Neuron (in vitro differentiated cells): ENCODE measurements at regions not wholly inside any gene's neighbourhood (a gene's known extent, or its start where the extent isn't known, plus 50 kb on each side); places are given as distances from the start of the nearest gene placed in this dataset.

ENCODE experiments used
- H2AFZ ChIP-seq: one replicate; pipeline ENCODE4 v1.6.1; 2013; ENCODE audit warnings: low read depth, mild to moderate bottlenecking, inconsistent platforms, low read length, moderate library complexity
- H3K27me3 ChIP-seq: one replicate; pipeline ENCODE4 v1.6.1; 2013; ENCODE audit warnings: low read length; ENCODE audit not compliant: insufficient read depth
- H3K36me3 ChIP-seq: one replicate; pipeline ENCODE4 v1.6.1; 2013; ENCODE audit warnings: low read length; ENCODE audit not compliant: insufficient read depth
- H3K4me1 ChIP-seq: one replicate; pipeline ENCODE4 v1.6.1; 2013; ENCODE audit warnings: low read length; ENCODE audit not compliant: insufficient read depth
- H3K4me3 ChIP-seq: 2 replicates; pipeline ENCODE4 v1.5.1; 2013; ENCODE audit warnings: mild to moderate bottlenecking, low read length, moderate library complexity
- H3K9me3 ChIP-seq: one replicate; pipeline ENCODE4 v1.6.1; 2013; ENCODE audit warnings: low read length

GRCh38 chr13:56869671-56870070 lies 271.0 kb upstream of the PRR20A start:
- no peaks in the 10 kb centered on the region for H3K4me1 ChIP-seq
- H3K36me3 ChIP-seq, result no peaks in the 10 kb centered on the region
- peak overlapping the region; percentile 53 for H2AFZ ChIP-seq
- H3K9me3 ChIP-seq, result no peaks in the 10 kb centered on the region
- no peak overlapping the region for H3K4me3 ChIP-seq
- no peaks in the 10 kb centered on the region for H3K27me3 ChIP-seq

GRCh38 chr13:56886398-56886797 lies 254.3 kb upstream of the PRR20A start:
- H3K4me1 ChIP-seq, result no peaks in the 10 kb centered on the region

GRCh38 chr13:56888455-56888854 lies 252.3 kb upstream of the PRR20A start:
- H3K4me3 ChIP-seq, result no peak overlapping the region
- H3K9me3 ChIP-seq, result no peaks in the 10 kb centered on the region
- no peaks in the 10 kb centered on the region for H3K4me1 ChIP-seq
- no peak overlapping the region for H2AFZ ChIP-seq
- no peaks in the 10 kb centered on the region for H3K27me3 ChIP-seq
- H3K36me3 ChIP-seq, result no peaks in the 10 kb centered on the region

More at GRCh38 chr13:56886398-56886797, 254.3 kb upstream of the PRR20A start:
- H3K27me3 ChIP-seq, result no peaks in the 10 kb centered on the region
- H3K4me3 ChIP-seq, result no peak overlapping the region
- H3K9me3 ChIP-seq, result peaks cover under 1% of the 10 kb centered on the region
- no peak overlapping the region for H2AFZ ChIP-seq
- H3K36me3 ChIP-seq, result no peaks in the 10 kb centered on the region

- no peaks in the 10 kb centered on the region for H3K9me3 ChIP-seq
- no peaks in the 10 kb centered on the region for H3K27me3 ChIP-seq
- H3K4me3 ChIP-seq, result no peak overlapping the region
Measured at GRCh38 chr13:56893843-56894242, 246.9 kb upstream of the PRR20A start.

GRCh38 chr13:56900549-56901279 lies 240.0 kb upstream of the PRR20A start:
- H3K4me3 ChIP-seq, result no peak overlapping the region
- peaks cover 5% of the 10 kb centered on the region for H3K9me3 ChIP-seq
- H3K36me3 ChIP-seq, result no peaks in the 10 kb centered on the region
- no peaks in the 10 kb centered on the region for H3K27me3 ChIP-seq
- H3K4me1 ChIP-seq, result no peaks in the 10 kb centered on the region
- H2AFZ ChIP-seq, result no peak overlapping the region

More at GRCh38 chr13:56893843-56894242, 246.9 kb upstream of the PRR20A start:
- H3K36me3 ChIP-seq, result no peaks in the 10 kb centered on the region
- no peak overlapping the region for H2AFZ ChIP-seq
- H3K4me1 ChIP-seq, result no peaks in the 10 kb centered on the region

GRCh38 chr13:56902276-56902675 lies 238.4 kb upstream of the PRR20A start:
- H3K4me1 ChIP-seq, result peaks cover 5% of the 10 kb centered on the region
- H3K36me3 ChIP-seq, result no peaks in the 10 kb centered on the region
- peaks cover 5% of the 10 kb centered on the region for H3K9me3 ChIP-seq
- no peak overlapping the region for H3K4me3 ChIP-seq
- no peaks in the 10 kb centered on the region for H3K27me3 ChIP-seq
- no peak overlapping the region for H2AFZ ChIP-seq

GRCh38 chr13:56903710-56904282 lies 236.9 kb upstream of the PRR20A start:
- H3K9me3 ChIP-seq, result peaks cover 5% of the 10 kb centered on the region
- peaks cover 8% of the 10 kb centered on the region for H3K4me1 ChIP-seq
- H3K27me3 ChIP-seq, result no peaks in the 10 kb centered on the region
- no peak overlapping the region for H3K4me3 ChIP-seq
- no peaks in the 10 kb centered on the region for H3K36me3 ChIP-seq
- no peak overlapping the region for H2AFZ ChIP-seq

GRCh38 chr13:56906909-56907308 lies 233.8 kb upstream of the PRR20A start:
- Histone ChIP-seq H2AFZ (no peak overlapping the region), H3K4me1 (peaks cover 8% of the 10 kb centered on the region), H3K9me3 (peaks cover under 1% of the 10 kb centered on the region), H3K36me3 (no peaks in the 10 kb centered on the region), H3K4me3 (no peak overlapping the region), H3K27me3 (no peaks in the 10 kb centered on the region)

- Histone ChIP-seq H3K36me3 (no peaks in the 10 kb centered on the region), H3K4me3 (no peak overlapping the region), H3K4me1 (peaks cover 8% of the 10 kb centered on the region), H3K27me3 (no peaks in the 10 kb centered on the region), H2AFZ (no peak overlapping the region), H3K9me3 (no peaks in the 10 kb centered on the region)
Measured at GRCh38 chr13:56907766-56908165, 233.0 kb upstream of the PRR20A start.

- Histone ChIP-seq H3K9me3 (no peaks in the 10 kb centered on the region), H3K4me1 (peaks cover 8% of the 10 kb centered on the region), H3K4me3 (no peak overlapping the region), H3K36me3 (no peaks in the 10 kb centered on the region), H3K27me3 (no peaks in the 10 kb centered on the region), H2AFZ (no peak overlapping the region)
Measured at GRCh38 chr13:56909896-56910600, 230.7 kb upstream of the PRR20A start.

- no peaks in the 10 kb centered on the region for H3K9me3 ChIP-seq
- H3K27me3 ChIP-seq, result no peaks in the 10 kb centered on the region
- H3K4me1 ChIP-seq, result no peaks in the 10 kb centered on the region
- no peak overlapping the region for H3K4me3 ChIP-seq
- no peak overlapping the region for H2AFZ ChIP-seq
- no peaks in the 10 kb centered on the region for H3K36me3 ChIP-seq
Measured at GRCh38 chr13:56917966-56918365, 222.8 kb upstream of the PRR20A start.

GRCh38 chr13:56923626-56924140 lies 217.0 kb upstream of the PRR20A start:
- no peaks in the 10 kb centered on the region for H3K36me3 ChIP-seq
- no peaks in the 10 kb centered on the region for H3K4me1 ChIP-seq
- H3K27me3 ChIP-seq, result no peaks in the 10 kb centered on the region
- H3K4me3 ChIP-seq, result no peak overlapping the region
- no peaks in the 10 kb centered on the region for H3K9me3 ChIP-seq
- H2AFZ ChIP-seq, result no peak overlapping the region

GRCh38 chr13:56924401-56924800 lies 216.3 kb upstream of the PRR20A start:
- Histone ChIP-seq H3K27me3 (no peaks in the 10 kb centered on the region), H2AFZ (no peak overlapping the region), H3K4me3 (no peak overlapping the region), H3K9me3 (no peaks in the 10 kb centered on the region), H3K4me1 (no peaks in the 10 kb centered on the region), H3K36me3 (no peaks in the 10 kb centered on the region)
